GM18502 (cell line): ENCODE measurements at regions not wholly inside any gene's neighbourhood (a gene's known extent, or its start where the extent isn't known, plus 50 kb on each side); places are given as distances from the start of the nearest gene placed in this dataset.

Source experiments
- ATAC-seq: cut with Tn5 transposase; IDR thresholded peaks from one replicate; pipeline ENCODE4 v1.9.1; 2021; ENCODE audit warnings: mild to moderate bottlenecking; ENCODE audit not compliant: unreplicated experiment, poor library complexity

GRCh38 chr13:104757712-104758111 is 1691.5 kb upstream of the SLC10A2 start:
- no peak for ATAC-seq

GRCh38 chr13:104750377-104750776 is 1684.2 kb upstream of the SLC10A2 start:
- ATAC-seq = no peak

DNA sequence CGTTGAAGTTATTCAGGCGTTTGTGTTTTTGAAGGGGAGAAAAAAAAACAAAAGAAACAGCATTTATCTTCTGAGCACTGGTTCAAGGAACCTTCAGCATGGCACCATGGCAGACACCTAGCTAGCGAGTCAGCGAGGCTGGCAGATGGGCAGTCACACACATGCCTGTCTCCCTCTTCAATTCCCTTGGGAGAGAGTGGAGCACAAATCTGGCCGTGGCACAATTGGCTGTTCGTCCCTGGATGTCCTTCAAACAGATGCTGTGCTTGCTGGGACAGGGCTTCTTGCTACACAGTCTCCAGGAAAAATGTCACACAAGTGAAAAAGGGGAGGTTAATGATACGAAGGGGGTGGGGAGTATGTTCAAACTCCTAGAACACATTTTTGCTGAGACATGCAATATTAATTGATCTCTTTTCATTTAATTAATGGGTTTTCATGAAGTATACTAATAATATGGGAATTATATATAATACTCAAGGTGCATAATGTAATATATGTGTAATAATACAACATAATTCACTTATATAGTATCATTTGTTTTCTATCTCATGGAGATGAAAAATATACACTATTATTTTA is 1674.5 kb upstream of the SLC10A2 start:
- no peak for ATAC-seq

DNA sequence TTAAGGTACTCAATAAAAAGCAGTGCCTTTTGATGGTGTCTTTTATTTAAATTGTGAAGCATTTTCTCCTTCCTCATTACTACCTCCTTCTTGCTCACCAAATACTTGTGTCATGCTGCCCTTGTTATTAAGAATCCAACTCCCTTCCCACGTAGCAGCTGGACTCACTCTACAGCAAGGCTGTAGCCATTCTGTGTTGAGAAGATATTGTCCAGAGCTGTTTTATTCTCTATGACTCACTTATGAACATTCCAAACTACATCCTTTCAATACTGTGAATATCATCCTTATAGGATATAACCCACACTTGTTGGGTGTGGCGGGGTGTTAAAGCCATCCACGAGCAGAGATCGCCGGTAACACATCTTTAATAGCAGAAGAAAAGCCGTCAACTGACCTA is 1671.5 kb upstream of the SLC10A2 start:
- ATAC-seq = no peak

DNA sequence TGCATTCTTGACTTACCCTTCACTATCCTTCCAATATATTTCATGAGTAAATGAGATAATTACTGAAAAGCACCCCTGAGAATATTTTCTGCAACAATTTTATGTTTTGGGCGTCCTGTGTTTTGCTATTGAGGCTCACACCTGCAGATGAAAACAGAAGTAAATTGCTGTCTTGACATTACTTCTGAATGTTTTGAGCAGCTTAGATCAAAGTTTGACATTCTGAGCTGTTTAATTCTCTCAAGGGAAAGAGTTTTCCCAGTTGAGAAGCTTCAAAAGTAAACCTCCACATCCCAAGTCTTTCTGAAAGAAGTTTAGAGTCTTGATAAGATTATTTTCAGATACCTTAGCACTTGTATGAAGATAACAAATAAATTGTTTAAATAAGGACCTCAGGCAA is 1667.2 kb upstream of the SLC10A2 start:
- no peak for ATAC-seq

GRCh38 chr13:104715111-104715510 is 1648.9 kb upstream of the SLC10A2 start:
- no peak for ATAC-seq

GRCh38 chr13:104705031-104705750 is 1639.0 kb upstream of the SLC10A2 start:
- ATAC-seq = no peak

DNA sequence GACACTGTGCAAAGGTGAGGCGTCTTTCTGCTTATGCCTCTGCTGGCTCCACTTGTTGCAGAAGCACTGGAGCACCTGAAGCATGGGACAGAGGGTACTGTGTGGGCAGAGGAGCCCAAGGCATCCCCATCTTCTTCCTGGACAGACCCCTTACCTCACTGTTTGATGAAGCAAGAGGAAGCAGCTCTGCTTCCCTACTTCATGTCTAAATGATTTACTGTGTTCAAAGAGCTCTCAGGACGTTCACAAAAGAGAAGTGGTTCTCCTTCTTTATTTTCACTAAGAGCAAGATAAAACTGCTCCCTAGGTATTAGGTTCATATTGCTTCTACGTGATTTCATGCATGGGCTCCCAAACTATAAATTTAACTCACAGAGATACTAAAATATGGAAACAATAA is 1635.4 kb upstream of the SLC10A2 start:
- no peak for ATAC-seq

DNA sequence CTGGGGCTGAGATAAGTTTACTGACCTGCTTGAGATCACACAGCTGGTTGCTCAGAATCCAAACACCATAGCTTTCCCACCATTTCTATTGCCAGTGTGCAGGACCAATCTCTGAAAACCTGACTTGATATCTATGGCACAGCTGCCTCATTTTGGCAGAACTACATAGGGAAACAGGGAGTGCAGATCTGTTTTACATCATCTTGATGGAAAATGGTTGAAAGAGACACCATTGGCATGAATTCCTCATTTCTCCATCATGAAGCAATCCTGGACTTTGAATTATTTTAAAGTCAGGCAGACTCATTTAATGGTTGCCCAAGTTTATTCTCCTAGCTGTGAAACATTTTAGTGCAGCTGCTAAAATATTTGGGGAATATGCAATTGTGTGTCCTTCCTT is 1628.2 kb upstream of the SLC10A2 start:
- no peak for ATAC-seq

- ATAC-seq = no peak
Observed at GRCh38 chr13:104693126-104693525, 1626.9 kb upstream of the SLC10A2 start.

- no peak for ATAC-seq
Observed at GRCh38 chr13:104691767-104692467, 1625.7 kb upstream of the SLC10A2 start.

DNA sequence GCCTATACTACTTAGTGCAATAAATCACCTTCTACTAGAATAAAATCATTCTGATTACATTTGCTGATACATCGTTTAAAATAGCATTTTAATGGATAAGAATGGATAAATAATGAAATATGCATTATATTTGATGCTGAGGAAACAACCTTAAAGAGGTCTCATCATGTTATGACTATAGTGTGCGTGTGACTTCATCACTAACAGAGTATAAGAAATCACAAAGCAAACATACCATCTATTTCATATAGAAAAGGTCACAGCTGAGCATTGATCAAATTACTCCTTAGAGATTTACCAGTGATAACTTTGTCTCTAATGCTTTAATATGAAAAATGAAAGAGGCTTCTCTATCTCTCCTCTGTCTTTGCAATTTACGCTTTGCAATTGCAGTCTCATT is 1620.3 kb upstream of the SLC10A2 start:
- ATAC-seq = no peak

DNA sequence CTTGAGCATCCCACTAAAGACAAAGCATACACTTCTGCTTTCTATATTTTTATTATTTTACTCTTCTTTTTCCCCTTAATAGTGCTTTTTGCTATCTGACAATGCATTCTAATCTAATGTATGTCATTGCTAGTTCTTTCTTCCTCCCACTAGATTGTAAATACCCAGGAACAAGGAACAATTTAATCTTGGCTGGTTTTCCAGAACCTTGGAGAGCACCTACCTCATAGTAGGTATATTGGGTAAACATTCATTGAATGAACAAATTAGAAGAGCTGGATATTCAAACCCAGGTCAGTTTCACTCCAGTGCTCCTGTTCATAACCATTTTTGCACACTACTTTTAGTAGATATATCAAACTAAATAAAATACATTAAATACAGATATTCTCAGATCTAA is 1617.6 kb upstream of the SLC10A2 start:
- ATAC-seq = no peak

DNA sequence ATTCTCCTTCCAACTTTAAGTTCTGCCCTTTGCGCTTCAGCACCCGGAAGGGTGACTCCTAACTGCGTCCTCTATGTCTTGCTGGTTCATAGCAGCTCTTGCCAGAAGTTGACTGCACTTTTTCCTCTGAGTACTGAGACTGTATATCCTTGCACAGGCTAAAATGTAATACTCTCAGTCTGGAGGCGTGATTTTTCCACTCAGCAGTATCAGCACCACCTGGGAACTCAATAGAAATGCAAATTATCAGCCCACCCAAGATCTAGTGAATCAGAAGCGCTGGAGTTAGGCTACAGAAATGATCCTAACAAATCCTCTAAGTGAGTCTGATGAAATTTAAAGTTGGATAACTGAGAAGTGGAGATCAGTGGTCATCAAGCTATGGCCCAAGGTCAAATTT is 1611.9 kb upstream of the SLC10A2 start:
- no peak for ATAC-seq

- ATAC-seq = no peak
Observed at GRCh38 chr13:104671901-104672300, 1605.7 kb upstream of the SLC10A2 start.

DNA sequence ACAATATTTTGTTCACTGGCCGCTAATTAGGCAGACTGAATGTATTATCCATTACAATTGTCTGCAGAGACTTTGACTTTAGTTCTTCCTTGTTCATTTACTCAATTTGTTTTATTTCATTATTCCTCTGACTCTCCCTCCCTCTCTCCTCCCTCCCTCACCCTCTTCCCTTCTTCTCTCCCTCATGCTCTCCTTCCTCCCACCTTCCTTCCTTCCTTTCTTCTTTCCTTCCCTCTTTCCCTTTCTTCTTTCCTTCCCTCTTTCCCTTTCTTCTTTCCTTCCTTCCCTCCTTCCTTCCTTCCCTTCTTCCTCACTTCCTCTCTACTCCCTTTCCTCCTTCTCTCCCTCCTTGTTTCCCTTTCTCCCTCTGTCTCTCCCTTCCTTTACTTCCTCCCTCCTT is 1591.0 kb upstream of the SLC10A2 start:
- no peak for ATAC-seq

- no peak for ATAC-seq
Observed at GRCh38 chr13:104650431-104650830, 1584.2 kb upstream of the SLC10A2 start.

DNA sequence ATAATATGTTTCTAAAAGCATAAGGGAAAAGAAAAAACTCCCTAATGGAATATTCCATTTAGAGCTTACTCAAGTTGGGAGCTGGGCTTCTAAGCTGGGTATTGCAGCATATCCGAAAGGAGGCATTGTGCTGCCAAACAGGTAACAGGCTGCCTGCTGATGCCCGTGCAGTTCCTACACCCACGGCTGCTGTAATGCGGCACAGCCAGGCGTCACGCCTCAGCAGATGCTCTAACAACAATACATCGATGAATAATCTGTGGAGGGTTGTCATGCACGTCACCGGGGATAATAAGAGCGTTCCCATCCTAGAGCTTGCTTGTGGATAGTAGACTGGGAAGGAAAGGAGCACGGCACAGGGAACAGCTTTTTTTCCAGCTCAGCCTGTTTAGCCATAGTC is 1582.1 kb upstream of the SLC10A2 start:
- no peak for ATAC-seq

GRCh38 chr13:104645786-104646185 is 1579.6 kb upstream of the SLC10A2 start:
- ATAC-seq = no peak

- ATAC-seq = no peak
Observed at GRCh38 chr13:104641309-104641708, 1575.1 kb upstream of the SLC10A2 start.

DNA sequence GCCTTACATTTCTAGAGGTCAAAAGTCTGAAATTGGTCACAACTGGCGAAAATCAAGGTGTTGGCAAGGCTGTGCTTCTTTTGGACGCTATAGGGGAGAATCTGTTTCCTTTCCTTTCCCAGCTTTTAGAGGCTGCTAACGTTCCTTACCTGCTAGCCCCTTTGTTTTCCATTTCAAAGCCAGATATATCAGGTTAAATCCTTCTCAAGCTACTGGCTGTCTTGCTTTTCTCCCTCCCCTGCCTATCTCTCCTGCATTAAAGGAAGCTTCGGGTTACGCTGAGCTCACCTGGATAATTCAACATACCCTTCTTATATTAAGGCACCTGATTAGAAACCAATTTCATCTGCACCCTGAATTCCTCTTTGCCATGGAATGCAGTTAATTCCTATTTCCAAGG is 1569.7 kb upstream of the SLC10A2 start:
- no peak for ATAC-seq

- ATAC-seq = no peak
Observed at GRCh38 chr13:104634016-104634415, 1567.8 kb upstream of the SLC10A2 start.
